ENCODE measurements at regions not wholly inside any gene's neighbourhood (a gene's known extent, or its start where the extent isn't known, plus 50 kb on each side); places are given as distances from the start of the nearest gene placed in this dataset.

GRCh38 chr15:77696871-77697270, 64.2 kb upstream of the LINGO1 start:
- no peak for TF ChIP-seq SUZ12 (IDR thresholded peaks at IDR 0.05)
- TF ChIP-seq SP1 (IDR thresholded peaks at IDR 0.05) = no peak
- no peak for TF ChIP-seq FOXM1 (IDR thresholded peaks at IDR 0.05; ENCODE audit: borderline replicate concordance)
- TF ChIP-seq FOXK2 (IDR thresholded peaks at IDR 0.05) = no peak
- TF ChIP-seq, protein P1, sequence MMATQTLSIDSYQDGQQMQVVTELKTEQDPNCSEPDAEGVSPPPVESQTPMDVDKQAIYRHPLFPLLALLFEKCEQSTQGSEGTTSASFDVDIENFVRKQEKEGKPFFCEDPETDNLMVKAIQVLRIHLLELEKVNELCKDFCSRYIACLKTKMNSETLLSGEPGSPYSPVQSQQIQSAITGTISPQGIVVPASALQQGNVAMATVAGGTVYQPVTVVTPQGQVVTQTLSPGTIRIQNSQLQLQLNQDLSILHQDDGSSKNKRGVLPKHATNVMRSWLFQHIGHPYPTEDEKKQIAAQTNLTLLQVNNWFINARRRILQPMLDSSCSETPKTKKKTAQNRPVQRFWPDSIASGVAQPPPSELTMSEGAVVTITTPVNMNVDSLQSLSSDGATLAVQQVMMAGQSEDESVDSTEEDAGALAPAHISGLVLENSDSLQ (IDR thresholded peaks at IDR 0.05) = no peak
- no peak for TF ChIP-seq ELF4 (IDR thresholded peaks at IDR 0.05)
- TF ChIP-seq FOXA1 (IDR thresholded peaks at IDR 0.05) = no peak
- TF ChIP-seq ARNT (IDR thresholded peaks at IDR 0.05) = no peak
- no peak for TF ChIP-seq NFRKB (IDR thresholded peaks at IDR 0.05)

All from HEK293T (cell line).